H1 (cell line): ENCODE measurements at regions not wholly inside any gene's neighbourhood (a gene's known extent, or its start where the extent isn't known, plus 50 kb on each side); places are given as distances from the start of the nearest gene placed in this dataset.

Experiments
- CBX5 ChIP-seq: fragments of 300-800, 300-1000 bp; sonication (generic); IDR thresholded peaks from 2 replicates; pipeline ENCODE4 v1.7.1; 2016; ENCODE audit warnings: antibody characterized with exemption, low read length, low read depth
- CBX8 ChIP-seq: fragments of 300-800, 300-1000 bp; sonication (generic); IDR thresholded peaks from 2 replicates; pipeline ENCODE4 v1.7.1; 2016; ENCODE audit warnings: low read depth, low read length, borderline replicate concordance
- CREB1 ChIP-seq: IDR thresholded peaks from 2 replicates; pipeline ENCODE4 v1.6.1; 2012; ENCODE audit warnings: inconsistent platforms
- CTCF ChIP-seq, 3 experiments: IDR thresholded peaks; 1 replicate in 2 of 3; 2 replicates in 1 of 3; pipeline versions ENCODE4 v1.5.1 to v1.6.1; 2011; ENCODE audit warnings: low read length in 3 of 3, mild to moderate bottlenecking in 3 of 3, inconsistent platforms in 2 of 3, low read depth in 1 of 3, moderate library complexity in 1 of 3; ENCODE audit not compliant: insufficient read depth in 1 of 3; ENCODE audit errors: control extremely low read depth in 1 of 3
- HDAC2 ChIP-seq, 2 experiments: fragments of 300-600 bp in 1 of 2; sonication (generic) in 1 of 2; IDR thresholded peaks; 2 replicates each; pipeline ENCODE4 v1.6.1; 2011 to 2012; ENCODE audit warnings: low read depth in 2 of 2, low read length in 2 of 2, mild to moderate bottlenecking in 2 of 2, moderate library complexity in 2 of 2, borderline replicate concordance in 1 of 2, inconsistent platforms in 1 of 2
- JUN ChIP-seq: IDR thresholded peaks from 2 replicates; pipeline ENCODE4 v1.6.1; 2011; ENCODE audit warnings: low read depth, mild to moderate bottlenecking, improper control_type of control experiment, low read length
- MAX ChIP-seq: IDR thresholded peaks from 2 replicates; pipeline ENCODE4 v1.6.1; 2012; ENCODE audit warnings: inconsistent platforms
- POLR2A ChIP-seq, 2 experiments: IDR thresholded peaks; 1 replicate in 1 of 2; 2 replicates in 1 of 2; pipeline ENCODE4 v1.6.1; 2011; ENCODE audit warnings: low read depth in 2 of 2, low read length in 2 of 2, mild to moderate bottlenecking in 2 of 2; ENCODE audit errors: control extremely low read depth in 1 of 2
- SIX5 ChIP-seq: IDR thresholded peaks from 2 replicates; pipeline ENCODE4 v1.6.1; 2011; ENCODE audit warnings: mild to moderate bottlenecking, low read depth, low read length
- TBP ChIP-seq: IDR thresholded peaks from 2 replicates; pipeline ENCODE4 v1.6.1; 2011; ENCODE audit warnings: low read depth, low read length, improper control_type of control experiment
- TCF12 ChIP-seq: IDR thresholded peaks from 2 replicates; pipeline ENCODE4 v1.6.1; 2011; ENCODE audit warnings: low read depth, mild to moderate bottlenecking, low read length
- TEAD4 ChIP-seq: IDR thresholded peaks from 2 replicates; pipeline ENCODE4 v1.6.1; 2012; ENCODE audit warnings: low read depth, low read length, inconsistent platforms, mixed read lengths
- YY1 ChIP-seq: IDR thresholded peaks from 2 replicates; pipeline ENCODE4 v1.6.1; 2011; ENCODE audit warnings: low read depth, mild to moderate bottlenecking, low read length
- TF ChIP-seq, protein P1 (sequence below): IDR thresholded peaks from 2 replicates; pipeline ENCODE4 v1.6.1; 2012; ENCODE audit warnings: low read length, inconsistent platforms

DNA sequence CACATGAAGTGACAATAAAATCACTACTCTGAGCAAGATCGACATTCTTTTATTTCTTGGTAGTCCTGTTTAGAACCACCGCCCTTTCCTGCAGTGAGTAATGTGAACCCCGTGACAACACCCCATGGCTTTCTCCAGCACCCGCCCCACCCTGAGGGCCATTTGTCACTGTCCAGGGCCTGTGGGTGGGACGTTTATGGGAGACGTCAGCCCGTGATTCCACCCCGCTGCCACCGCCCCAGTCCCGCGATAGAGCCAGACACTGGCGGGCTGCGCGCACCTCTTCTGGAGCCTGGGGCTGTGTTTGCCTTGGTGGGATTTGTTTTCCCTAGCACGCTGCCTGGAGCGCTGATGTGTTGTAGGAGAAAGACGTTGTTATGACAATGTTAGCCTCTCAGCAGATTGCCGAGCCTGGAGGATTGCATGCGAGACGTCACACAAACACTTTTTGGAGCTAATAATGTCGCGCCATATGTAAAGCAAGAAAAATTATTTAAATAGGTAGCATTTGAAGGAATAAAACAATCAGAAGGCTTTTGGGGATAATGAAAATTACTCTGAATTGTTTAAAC is 263.7 kb downstream of the TEX29 start:
- TF ChIP-seq TBP: no peak
- no peak for TF ChIP-seq CTCF (IDR thresholded peaks at IDR 0.05; ENCODE audit: control extremely low read depth in 1 of 3, insufficient read depth in 1 of 3, low read depth in 1 of 3, low read length in 3 of 3)
- no peak for TF ChIP-seq CBX5
- TF ChIP-seq SIX5: no peak
- no peak for TF ChIP-seq TCF12
- TF ChIP-seq JUN: no peak
- TF ChIP-seq POLR2A (IDR thresholded peaks at IDR 0.05; ENCODE audit: control extremely low read depth in 1 of 2, low read depth in 2 of 2, low read length in 2 of 2): no peak
- TF ChIP-seq MAX: no peak
- no peak for TF ChIP-seq YY1
- TF ChIP-seq TEAD4: no peak
- TF ChIP-seq, protein P1, sequence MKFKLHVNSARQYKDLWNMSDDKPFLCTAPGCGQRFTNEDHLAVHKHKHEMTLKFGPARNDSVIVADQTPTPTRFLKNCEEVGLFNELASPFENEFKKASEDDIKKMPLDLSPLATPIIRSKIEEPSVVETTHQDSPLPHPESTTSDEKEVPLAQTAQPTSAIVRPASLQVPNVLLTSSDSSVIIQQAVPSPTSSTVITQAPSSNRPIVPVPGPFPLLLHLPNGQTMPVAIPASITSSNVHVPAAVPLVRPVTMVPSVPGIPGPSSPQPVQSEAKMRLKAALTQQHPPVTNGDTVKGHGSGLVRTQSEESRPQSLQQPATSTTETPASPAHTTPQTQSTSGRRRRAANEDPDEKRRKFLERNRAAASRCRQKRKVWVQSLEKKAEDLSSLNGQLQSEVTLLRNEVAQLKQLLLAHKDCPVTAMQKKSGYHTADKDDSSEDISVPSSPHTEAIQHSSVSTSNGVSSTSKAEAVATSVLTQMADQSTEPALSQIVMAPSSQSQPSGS: no peak
- no peak for TF ChIP-seq CREB1
- no peak for TF ChIP-seq CBX8
- TF ChIP-seq HDAC2 (IDR thresholded peaks at IDR 0.05; ENCODE audit: borderline replicate concordance in 1 of 2, low read depth in 2 of 2, low read length in 2 of 2): no peak
